Mammary epithelial cell (primary cell): ENCODE measurements at regions not wholly inside any gene's neighbourhood (a gene's known extent, or its start where the extent isn't known, plus 50 kb on each side); places are given as distances from the start of the nearest gene placed in this dataset.

Source experiments
- EZH2 ChIP-seq: IDR thresholded peaks from 2 replicates; pipeline ENCODE4 v1.6.1; 2012; ENCODE audit warnings: low read length, inconsistent platforms, borderline replicate concordance
- TF ChIP-seq, protein P1 (sequence below), 2 donors: IDR thresholded peaks in 1 of 2; conservative IDR thresholded peaks in 1 of 2; 2 replicates each; pipeline ENCODE4 v1.5.1; 2011 to 2012; ENCODE audit warnings: inconsistent platforms in 2 of 2, low read length in 2 of 2, mild to moderate bottlenecking in 2 of 2, control low read depth in 1 of 2, low read depth in 1 of 2; ENCODE audit not compliant: insufficient read depth in 1 of 2; ENCODE audit errors: extremely low read depth in 1 of 2

DNA sequence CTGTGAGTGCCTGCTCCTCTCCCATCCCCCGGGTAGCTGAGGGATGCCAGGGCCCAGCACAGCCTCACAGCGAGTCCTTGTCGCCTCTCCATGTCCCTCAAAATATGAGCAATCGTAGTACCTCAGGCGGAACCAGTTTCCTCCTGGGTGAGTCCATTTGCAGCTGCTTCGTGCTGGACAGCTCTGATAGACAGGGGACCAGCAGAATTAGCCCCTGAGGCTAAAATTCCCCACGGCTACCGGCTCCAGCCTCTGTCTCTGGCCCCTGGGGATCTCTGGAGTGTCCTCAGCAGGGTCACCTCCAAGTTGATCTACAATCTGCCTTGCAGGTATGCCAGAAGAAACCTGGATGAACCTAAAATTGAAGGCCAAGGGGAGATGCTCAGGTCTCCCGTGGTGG, 115.8 kb upstream of the FBXL7 start:
- TF ChIP-seq, protein P1, sequence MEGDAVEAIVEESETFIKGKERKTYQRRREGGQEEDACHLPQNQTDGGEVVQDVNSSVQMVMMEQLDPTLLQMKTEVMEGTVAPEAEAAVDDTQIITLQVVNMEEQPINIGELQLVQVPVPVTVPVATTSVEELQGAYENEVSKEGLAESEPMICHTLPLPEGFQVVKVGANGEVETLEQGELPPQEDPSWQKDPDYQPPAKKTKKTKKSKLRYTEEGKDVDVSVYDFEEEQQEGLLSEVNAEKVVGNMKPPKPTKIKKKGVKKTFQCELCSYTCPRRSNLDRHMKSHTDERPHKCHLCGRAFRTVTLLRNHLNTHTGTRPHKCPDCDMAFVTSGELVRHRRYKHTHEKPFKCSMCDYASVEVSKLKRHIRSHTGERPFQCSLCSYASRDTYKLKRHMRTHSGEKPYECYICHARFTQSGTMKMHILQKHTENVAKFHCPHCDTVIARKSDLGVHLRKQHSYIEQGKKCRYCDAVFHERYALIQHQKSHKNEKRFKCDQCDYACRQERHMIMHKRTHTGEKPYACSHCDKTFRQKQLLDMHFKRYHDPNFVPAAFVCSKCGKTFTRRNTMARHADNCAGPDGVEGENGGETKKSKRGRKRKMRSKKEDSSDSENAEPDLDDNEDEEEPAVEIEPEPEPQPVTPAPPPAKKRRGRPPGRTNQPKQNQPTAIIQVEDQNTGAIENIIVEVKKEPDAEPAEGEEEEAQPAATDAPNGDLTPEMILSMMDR (conservative IDR thresholded peaks at IDR 0.05 in 1 of 2, IDR thresholded peaks at IDR 0.05 in 1 of 2; ENCODE audit: extremely low read depth in 1 of 2, insufficient read depth in 1 of 2, low read depth in 1 of 2, low read length in 2 of 2), result no peak
- no peak for TF ChIP-seq EZH2
